GM10266 (cell line): ENCODE measurements at regions not wholly inside any gene's neighbourhood (a gene's known extent, or its start where the extent isn't known, plus 50 kb on each side); places are given as distances from the start of the nearest gene placed in this dataset.
A peak's percentile ranks its signal among the peaks of the same experiment; 100 is the strongest.

Source experiments
- DNase-seq: peaks from one replicate; pipeline ENCODE4 v3.0.0; 2012; ENCODE audit errors: extremely low spot score
- CTCF ChIP-seq: IDR thresholded peaks from 2 replicates; pipeline ENCODE4 v1.5.1; 2012; ENCODE audit warnings: mild to moderate bottlenecking, low read depth; ENCODE audit not compliant: control insufficient read depth, insufficient read depth; ENCODE audit errors: missing control alignments

GRCh38 chr10:118246332-118247295 lies 95.5 kb downstream of the FAM204A start:
- no peak for DNase-seq
- no peak for TF ChIP-seq CTCF

- DNase-seq: no peak
- no peak for TF ChIP-seq CTCF
Observed at GRCh38 chr10:118243907-118244306, 98.2 kb downstream of the FAM204A start.

- TF ChIP-seq CTCF: peak; percentile 92
Observed at GRCh38 chr10:118241229-118242137, 100.6 kb downstream of the FAM204A start.

GRCh38 chr10:118239236-118239630 lies 102.9 kb downstream of the FAM204A start:
- no peak for TF ChIP-seq CTCF
- no peak for DNase-seq

More at GRCh38 chr10:118241229-118242137, 100.6 kb downstream of the FAM204A start:
- DNase-seq: peak; percentile 36

- TF ChIP-seq CTCF: no peak
- no peak for DNase-seq
Observed at GRCh38 chr10:118238573-118239235, 103.4 kb downstream of the FAM204A start.

GRCh38 chr10:118237930-118238329 lies 104.2 kb downstream of the FAM204A start:
- no peak for TF ChIP-seq CTCF
- no peak for DNase-seq
